Heart left ventricle (tissue), 16 donors: ENCODE measurements at regions not wholly inside any gene's neighbourhood (a gene's known extent, or its start where the extent isn't known, plus 50 kb on each side); places are given as distances from the start of the nearest gene placed in this dataset.

Experiments used
- ATAC-seq, 4 donors: fragments of 200-7000 bp; cut with Tn5 transposase; one replicate each; pipeline ENCODE4 v1.9.1; 2020 to 2022; ENCODE audit warnings: moderate library complexity in 4 of 4, mild to moderate bottlenecking in 3 of 4, moderate number of reproducible peaks in 1 of 4
- DNase-seq, 5 donors: peaks; one replicate each; pipeline ENCODE4 v3.0.0-alpha.2; 2020
- H3K27ac ChIP-seq, 12 donors: fragments of 200-600 bp; sonication (generic) in 4 of 12; one replicate each; pipeline versions ENCODE4 v1.5.0 to v1.8.0; 2016 to 2022; ENCODE audit warnings: mild to moderate bottlenecking in 2 of 12
- H3K27me3 ChIP-seq, 9 donors: fragments of 200-600 bp; sonication (generic) in 2 of 9; one replicate each; pipeline versions ENCODE4 v1.5.1 to v1.8.0; 2016 to 2022; ENCODE audit warnings: mild to moderate bottlenecking in 3 of 9
- H3K36me3 ChIP-seq, 9 donors: fragments of 200-600 bp; sonication (generic) in 2 of 9; one replicate each; pipeline versions ENCODE4 v1.5.0 to v1.8.0; 2018 to 2022; ENCODE audit warnings: mild to moderate bottlenecking in 2 of 9
- H3K4me1 ChIP-seq, 12 donors: fragments of 200-600 bp; sonication (generic) in 4 of 12; one replicate each; pipeline versions ENCODE4 v1.5.0 to v1.8.0; 2016 to 2022; ENCODE audit warnings: mild to moderate bottlenecking in 3 of 12
- H3K4me3 ChIP-seq, 12 donors: fragments of 200-600 bp; sonication (generic) in 4 of 12; one replicate each; pipeline versions ENCODE4 v1.5.0 to v1.8.0; 2017 to 2022; ENCODE audit warnings: mild to moderate bottlenecking in 9 of 12, moderate library complexity in 4 of 12
- H3K9me3 ChIP-seq, 12 donors: fragments of 200-600 bp; sonication (generic) in 4 of 12; one replicate each; pipeline versions ENCODE4 v1.5.0 to v1.8.0; 2016 to 2022; ENCODE audit warnings: mild to moderate bottlenecking in 1 of 12
- CTCF ChIP-seq, 12 donors: fragments of 200-600 bp; sonication (generic) in 4 of 12; IDR thresholded peaks; one replicate each; pipeline versions ENCODE4 v1.5.0 to v1.8.0; 2018 to 2022; ENCODE audit warnings: antibody characterized with exemption in 12 of 12, mild to moderate bottlenecking in 5 of 12
- POLR2A ChIP-seq, 2 donors: fragments of 450-650 bp; IDR thresholded peaks; one replicate each; pipeline ENCODE4 v1.6.1; 2017; ENCODE audit warnings: antibody characterized with exemption in 2 of 2, mild to moderate bottlenecking in 2 of 2, moderate library complexity in 2 of 2
- WGBS, 4 donors: extraction: QIAGEN DNeasy Blood & Tissue Kit in 2 of 4; methylation state at CpG; one replicate each; pipeline versions ENCODE4 v1.1.5 to v1.1.7; 2013 to 2018; 5-methylcytosine and 5-hydroxymethylcytosine counted together
- intact Hi-C, 10 donors: fragments of 100-400 bp; cut with DNase I; formaldehyde crosslinking; loops; one replicate each; pipeline versions ENCODE4 v1.11.1 to v1.14.2; 2022
- donor health status: ischemic (EF 13 %, LVEDD 7.1; RV severe dilation, severe dysfunction).
- donor health status: healthy with polysubstance abuse.
- donor health status: DM: no; HTN: yes; CAD: no.
- donor health status: DM: no; HTN: no; CAD: no.
- donor health status: ischemic (EF 25% LVEDD 6.9; RV normal size, moderate dysfunction).
- donor health status: ischemic (EF 25% LVEDD 5.7; RV mildly dilated, moderate dysfunction).
- donor health status: healthy.
- donor health status: DM: yes; HTN: yes; CAD: no.
- donor health status: ischemic (EF 35%, LVEDD 5.7; RV mildly dilated, moderate dysfunction).
- donor health status: nonischemic (EF 11% LVEDD 7.7; RV severe dilation, severe dysfunction).
- donor health status: DM: yes; HTN: yes; CAD: no.
- donor health status: PGD.
- donor health status: ischemic (EF 29% LVEDD 5.4; RV normal size, mild dysfunction).
- donor health status: nonischemic (EF 23%, LVEDD 6.1; RV moderate dilation, normal function).

DNA sequence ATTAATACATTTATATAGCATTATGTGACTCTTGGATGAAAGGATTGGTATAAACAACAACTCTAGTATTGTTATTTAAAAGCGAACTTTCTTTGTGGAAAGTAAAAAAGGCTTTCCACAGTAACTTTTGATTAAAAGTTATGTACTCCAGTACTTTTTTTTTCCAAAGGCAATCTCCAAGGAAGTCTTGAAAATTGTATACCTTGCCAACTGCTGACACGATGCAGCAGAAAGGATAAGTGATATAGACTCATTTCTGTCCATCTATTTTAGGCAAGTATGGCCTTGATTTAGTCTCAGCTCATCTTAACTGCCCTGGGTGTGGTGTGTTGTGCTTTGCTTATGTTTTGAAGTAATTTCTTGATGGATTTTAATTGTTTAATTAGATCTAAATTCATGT lies 79.7 kb downstream of the OTOL1 start:
- H3K4me3 ChIP-seq, result no peak overlapping the region
- DNase-seq (no peak), ATAC-seq (no peak)
- TF ChIP-seq POLR2A (IDR thresholded peaks at IDR 0.05), result no peak
- no peak for TF ChIP-seq CTCF (IDR thresholded peaks at IDR 0.05)
- H3K36me3 ChIP-seq, result no peaks in the 10 kb centered on the region
- WGBS, 4 donors, result 51 to 61% (median 56%) methylated on average over 2 of the region's 2 CpGs
- no peaks in the 10 kb centered on the region for H3K9me3 ChIP-seq
- intact Hi-C loops, result no loop called here
- no peak overlapping the region for H3K27ac ChIP-seq
- no peaks in the 10 kb centered on the region for H3K27me3 ChIP-seq
- H3K4me1 ChIP-seq, result no peaks in the 10 kb centered on the region

GRCh38 chr3:161576714-161577510 lies 80.3 kb downstream of the OTOL1 start:
- TF ChIP-seq POLR2A (IDR thresholded peaks at IDR 0.05) (no peak), CTCF (IDR thresholded peaks at IDR 0.05) (no peak)
- intact Hi-C loops, result no loop called here
- ATAC-seq, result no peak
- H3K27ac ChIP-seq, result no peak overlapping the region
- H3K36me3 ChIP-seq, result no peaks in the 10 kb centered on the region
- WGBS, 4 donors, result 63 to 72% (median 67%) methylated on average over 9 of the region's 9 CpGs
- H3K9me3 ChIP-seq, result no peaks in the 10 kb centered on the region
- H3K4me1 ChIP-seq, result no peaks in the 10 kb centered on the region
- no peak overlapping the region for H3K4me3 ChIP-seq
- DNase-seq, result no peak
- no peaks in the 10 kb centered on the region for H3K27me3 ChIP-seq

GRCh38 chr3:161577662-161578061 lies 81.1 kb downstream of the OTOL1 start:
- Histone ChIP-seq H3K27me3 (no peaks in the 10 kb centered on the region), H3K4me1 (no peaks in the 10 kb centered on the region), H3K27ac (no peak overlapping the region), H3K4me3 (no peak overlapping the region), H3K9me3 (no peaks in the 10 kb centered on the region), H3K36me3 (no peaks in the 10 kb centered on the region)
- TF ChIP-seq POLR2A (IDR thresholded peaks at IDR 0.05) (no peak), CTCF (IDR thresholded peaks at IDR 0.05) (no peak)
- intact Hi-C loops, result loop anchor here in 1 of 10 donors (2.0 kb wide), 1 partner anchor 63 kb away; no protein-coding TSS in a partner anchor
- no peak for ATAC-seq
- DNase-seq, result no peak
- WGBS, 4 donors, result 51 to 87% (median 81%) methylated on average over 1 of the region's 1 CpG

DNA sequence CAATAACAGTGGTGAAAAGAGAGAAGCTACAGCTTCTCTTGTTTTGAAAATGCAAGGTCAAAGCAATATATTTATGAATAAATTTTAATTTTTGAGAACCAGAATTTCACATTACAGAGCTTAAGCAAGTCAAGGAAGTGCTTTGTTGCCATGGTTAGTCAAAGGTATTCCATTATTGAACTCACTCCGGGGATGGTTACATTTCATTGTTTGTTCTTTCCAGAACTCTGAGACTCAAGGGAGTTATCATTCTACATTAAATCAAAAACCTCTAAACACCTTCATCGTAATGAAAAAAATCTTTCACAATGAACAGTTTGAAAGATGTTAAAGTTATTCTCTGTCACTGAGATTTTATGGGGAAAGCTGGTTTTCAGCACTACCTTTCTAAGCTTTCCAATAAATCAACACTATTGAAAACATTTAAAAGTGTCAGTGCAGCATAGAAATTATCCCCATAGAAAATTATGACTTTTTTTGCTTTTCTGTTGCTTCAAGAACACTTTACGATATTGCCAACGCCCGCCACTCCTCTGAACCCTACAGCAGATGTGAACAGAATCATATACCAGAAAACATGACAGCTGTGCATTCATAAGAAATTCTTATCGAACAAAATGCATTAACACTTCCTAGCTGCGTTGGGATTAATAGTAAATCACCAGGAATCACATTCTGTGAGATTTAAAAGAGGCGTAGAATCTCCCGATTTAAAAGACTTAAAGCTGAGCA lies 83.0 kb downstream of the OTOL1 start:
- 87 to 90% (median 88%) methylated on average over 9 of the region's 9 CpGs for WGBS, 4 donors
- ATAC-seq, result no peak
- no peak for DNase-seq

More for the DNA sequence above, 83.0 kb downstream of the OTOL1 start:
- no peaks in the 10 kb centered on the region for H3K9me3 ChIP-seq
- H3K27ac ChIP-seq, result no peak overlapping the region
- no peaks in the 10 kb centered on the region for H3K36me3 ChIP-seq
- H3K4me1 ChIP-seq, result no peaks in the 10 kb centered on the region
- no peaks in the 10 kb centered on the region for H3K27me3 ChIP-seq
- no peak for TF ChIP-seq CTCF (IDR thresholded peaks at IDR 0.05)
- TF ChIP-seq POLR2A (IDR thresholded peaks at IDR 0.05), result no peak
- no peak overlapping the region for H3K4me3 ChIP-seq
- intact Hi-C loops, result loop anchor here in 1 of 10 donors (2.0 kb wide), 1 partner anchor 61 kb away; no protein-coding TSS in a partner anchor
